B cell (primary cell): ENCODE measurements at regions not wholly inside any gene's neighbourhood (a gene's known extent, or its start where the extent isn't known, plus 50 kb on each side); places are given as distances from the start of the nearest gene placed in this dataset.

Source experiments
- EZH2 ChIP-seq: IDR thresholded peaks from 2 replicates; pipeline ENCODE4 v1.6.1; 2012; ENCODE audit warnings: borderline replicate concordance, low read depth, mild to moderate bottlenecking, moderate library complexity, low read length; ENCODE audit not compliant: insufficient read depth, poor library complexity, severe bottlenecking
- TF ChIP-seq, protein P1 (sequence below): fragments of 200-600 bp; IDR thresholded peaks from one replicate; pipeline ENCODE4 v1.8.0; 2022; ENCODE audit warnings: antibody characterized with exemption, mild to moderate bottlenecking

DNA sequence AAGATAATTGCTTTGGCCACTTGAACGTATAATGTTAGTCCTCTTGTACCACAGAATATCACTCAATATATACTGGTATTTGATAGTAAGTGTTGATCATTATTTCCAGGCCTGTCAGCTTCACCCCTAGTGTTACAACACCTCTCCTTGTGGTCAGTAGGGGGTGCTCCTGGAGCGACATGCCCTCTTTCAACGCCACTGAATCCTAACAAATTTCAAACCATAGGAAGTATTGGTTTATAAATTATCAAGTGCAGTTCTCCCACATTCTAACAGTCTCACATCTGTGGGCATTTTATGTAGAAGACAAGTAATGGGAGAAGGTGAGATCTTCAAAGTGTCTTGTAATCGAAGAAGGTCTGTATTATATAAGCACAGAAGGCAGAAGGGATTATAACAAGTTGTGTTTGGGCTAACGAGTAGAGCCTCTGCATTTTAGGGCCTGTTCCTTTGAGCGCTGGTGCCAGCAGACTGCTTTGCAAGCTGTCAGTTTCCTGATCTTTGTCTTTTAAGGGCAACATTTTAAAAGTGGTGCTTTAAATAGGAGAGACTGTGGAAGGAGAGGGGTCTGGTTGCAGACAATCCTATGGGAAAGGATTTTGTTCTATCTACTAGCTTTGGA, 57.1 kb upstream of the CEP162 start:
- no peak for TF ChIP-seq EZH2
- TF ChIP-seq, protein P1, sequence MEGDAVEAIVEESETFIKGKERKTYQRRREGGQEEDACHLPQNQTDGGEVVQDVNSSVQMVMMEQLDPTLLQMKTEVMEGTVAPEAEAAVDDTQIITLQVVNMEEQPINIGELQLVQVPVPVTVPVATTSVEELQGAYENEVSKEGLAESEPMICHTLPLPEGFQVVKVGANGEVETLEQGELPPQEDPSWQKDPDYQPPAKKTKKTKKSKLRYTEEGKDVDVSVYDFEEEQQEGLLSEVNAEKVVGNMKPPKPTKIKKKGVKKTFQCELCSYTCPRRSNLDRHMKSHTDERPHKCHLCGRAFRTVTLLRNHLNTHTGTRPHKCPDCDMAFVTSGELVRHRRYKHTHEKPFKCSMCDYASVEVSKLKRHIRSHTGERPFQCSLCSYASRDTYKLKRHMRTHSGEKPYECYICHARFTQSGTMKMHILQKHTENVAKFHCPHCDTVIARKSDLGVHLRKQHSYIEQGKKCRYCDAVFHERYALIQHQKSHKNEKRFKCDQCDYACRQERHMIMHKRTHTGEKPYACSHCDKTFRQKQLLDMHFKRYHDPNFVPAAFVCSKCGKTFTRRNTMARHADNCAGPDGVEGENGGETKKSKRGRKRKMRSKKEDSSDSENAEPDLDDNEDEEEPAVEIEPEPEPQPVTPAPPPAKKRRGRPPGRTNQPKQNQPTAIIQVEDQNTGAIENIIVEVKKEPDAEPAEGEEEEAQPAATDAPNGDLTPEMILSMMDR, result no peak
